Left hindlimb (tissue), 1 donor: ENCODE measurements at regions not wholly inside any gene's neighbourhood (a gene's known extent, or its start where the extent isn't known, plus 50 kb on each side); places are given as distances from the start of the nearest gene placed in this dataset.
"Not testable (repeated sequence)": the region's sequence is repeated elsewhere in the genome, so short reads cannot be mapped to it uniquely, and the experiment has no call there.

Experiments used
- DNase-seq: peaks from one replicate; pipeline ENCODE4 v3.0.0-alpha.2; 2018

DNA sequence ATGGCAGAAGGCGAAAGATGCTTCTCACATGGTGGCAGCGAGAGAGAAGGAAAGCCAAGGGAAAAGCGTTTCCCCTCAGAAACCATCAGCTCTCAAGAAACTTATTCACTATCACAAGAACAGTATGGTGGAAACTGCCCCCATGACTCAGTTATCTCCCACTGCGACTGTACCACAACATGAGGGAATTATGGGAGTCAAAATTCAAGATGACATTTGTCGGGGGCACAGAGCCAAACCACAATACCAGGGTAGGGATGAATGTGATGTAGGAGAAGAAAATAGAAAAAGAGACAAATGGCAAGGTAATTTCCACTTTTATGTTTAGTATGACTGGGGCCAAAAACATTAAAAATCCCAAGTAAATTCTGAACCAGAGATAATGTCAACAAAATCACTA, 216.8 kb downstream of the TRIM36 start:
- DNase-seq = no peak

DNA sequence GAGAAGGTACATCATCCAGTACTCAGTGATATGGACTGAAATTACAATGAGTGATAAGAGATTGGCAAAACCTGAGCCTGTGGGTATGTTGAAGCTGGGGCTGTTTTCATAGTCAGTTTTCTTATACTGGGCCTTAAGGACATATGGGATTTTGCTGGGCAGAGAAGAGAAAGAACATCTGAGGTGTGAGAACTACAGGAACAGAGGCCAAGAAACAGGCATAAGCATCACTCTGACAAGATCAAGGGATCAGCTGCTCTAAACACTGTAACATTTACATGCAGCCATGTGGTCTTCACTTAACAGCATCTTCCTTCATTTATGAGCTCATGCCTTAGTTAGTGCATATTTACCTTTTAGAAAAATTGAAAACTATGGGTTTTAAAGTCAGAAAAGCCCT, 220.0 kb downstream of the TRIM36 start:
- no peak for DNase-seq

DNA sequence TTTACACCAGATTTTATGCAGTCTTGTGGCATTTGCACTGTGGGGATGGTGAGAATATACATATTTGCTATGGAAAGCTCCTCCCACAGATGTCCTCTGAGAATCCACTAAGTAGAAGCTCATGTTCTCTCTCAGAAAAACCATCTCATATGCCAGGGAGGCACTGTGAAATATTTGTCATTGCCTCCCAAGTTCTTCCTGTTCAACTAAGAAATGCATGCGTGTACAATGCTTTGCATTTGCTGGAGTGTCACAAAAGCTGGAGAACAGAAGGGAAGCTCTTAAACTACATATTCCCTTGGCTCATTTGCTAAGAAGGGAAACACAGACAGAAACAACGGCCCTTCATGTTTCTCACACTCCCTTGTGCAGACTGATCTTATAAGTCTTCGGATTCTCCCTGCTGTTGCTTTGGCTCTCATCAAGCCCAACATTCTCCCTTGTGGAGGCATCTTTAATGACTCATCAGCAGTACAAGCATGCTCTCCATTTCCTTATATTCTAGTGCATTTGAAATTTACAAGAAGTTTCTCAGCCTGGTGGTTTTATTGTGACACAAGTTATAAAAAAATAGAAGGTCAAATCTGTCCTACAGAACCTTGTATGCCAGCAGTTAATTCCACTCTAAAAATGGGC, 220.6 kb downstream of the TRIM36 start:
- DNase-seq = no peak

- no peak for DNase-seq
These were observed 221.3 kb downstream of the TRIM36 start for GRCh38 chr5:114948363-114948762.

DNA sequence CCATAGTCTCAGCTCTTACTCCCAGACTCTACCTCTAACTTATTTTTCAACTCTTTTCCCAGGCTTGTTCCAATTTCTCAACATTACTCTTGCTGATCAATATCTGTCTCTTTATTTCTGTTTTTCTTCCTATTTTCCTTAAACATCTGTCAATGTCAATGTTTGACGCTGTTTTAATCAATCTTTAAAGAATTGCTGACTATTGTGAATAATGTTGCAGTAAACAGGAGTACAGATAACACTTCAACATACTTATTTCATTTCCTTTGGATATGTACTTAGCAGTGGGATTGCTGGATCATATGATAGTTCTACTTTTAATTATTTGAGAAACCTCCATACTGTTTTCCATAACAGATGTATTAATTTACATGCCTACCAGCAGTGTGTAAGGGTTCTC, 229.0 kb downstream of the TRIM36 start:
- DNase-seq = no peak

DNA sequence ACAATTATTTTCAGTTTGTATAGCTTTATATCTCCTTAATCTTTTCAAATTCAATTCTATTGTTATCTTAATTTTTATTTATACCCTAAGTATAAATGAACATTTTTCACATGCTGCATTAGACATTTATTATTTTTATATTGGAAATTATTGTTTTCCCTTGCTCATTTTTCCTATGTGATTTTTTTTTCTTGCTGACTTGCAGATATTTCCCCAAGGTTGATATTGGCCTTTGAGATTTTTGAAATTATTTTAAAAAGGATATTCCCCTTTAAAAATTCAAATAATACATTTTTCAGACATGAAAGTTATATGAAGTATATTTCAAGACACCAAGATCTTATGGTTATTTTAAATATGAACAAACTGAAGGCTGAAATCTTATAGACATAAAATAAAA, 234.2 kb downstream of the TRIM36 start:
- no peak for DNase-seq

DNA sequence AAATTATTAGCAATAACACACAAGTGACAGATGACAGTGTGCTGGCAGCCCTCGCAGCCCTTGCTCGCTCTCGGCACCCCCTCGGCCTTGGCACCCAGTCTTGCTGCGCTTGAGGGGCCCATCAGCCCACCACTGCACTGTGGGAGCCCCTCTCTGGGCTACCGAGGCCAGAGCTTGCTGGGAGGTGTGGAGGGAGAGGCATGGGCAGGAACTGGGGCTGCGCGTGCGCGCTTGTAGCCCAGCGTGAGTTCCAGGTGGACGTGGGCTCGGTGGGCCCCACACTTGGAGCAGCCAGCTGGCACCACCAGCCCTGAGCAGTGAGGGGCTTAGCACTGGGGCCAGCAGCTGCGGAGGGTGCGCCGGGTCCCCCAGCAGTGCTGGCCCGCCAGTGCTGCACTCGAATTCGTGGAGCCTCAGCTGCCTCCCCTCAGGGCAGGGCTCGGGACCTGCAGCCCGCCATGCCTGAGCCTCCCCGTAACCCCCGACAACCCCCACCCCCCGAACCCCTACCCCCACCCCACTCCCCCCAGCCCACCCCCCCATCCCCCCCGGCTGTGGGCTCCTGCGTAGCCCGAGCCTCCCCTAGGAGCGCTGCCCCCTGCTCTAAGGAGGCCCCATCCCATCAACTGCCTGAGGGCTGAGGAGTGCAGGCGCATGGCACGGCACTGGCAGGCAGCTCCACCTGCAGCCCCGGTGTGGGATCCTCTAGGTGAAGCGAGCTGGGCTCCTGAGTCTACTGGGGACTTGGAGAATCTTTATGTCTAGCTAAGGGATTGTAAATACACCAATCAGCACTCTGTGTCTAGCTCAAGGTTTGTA, 240.9 kb downstream of the TRIM36 start:
- DNase-seq = no peak

DNA sequence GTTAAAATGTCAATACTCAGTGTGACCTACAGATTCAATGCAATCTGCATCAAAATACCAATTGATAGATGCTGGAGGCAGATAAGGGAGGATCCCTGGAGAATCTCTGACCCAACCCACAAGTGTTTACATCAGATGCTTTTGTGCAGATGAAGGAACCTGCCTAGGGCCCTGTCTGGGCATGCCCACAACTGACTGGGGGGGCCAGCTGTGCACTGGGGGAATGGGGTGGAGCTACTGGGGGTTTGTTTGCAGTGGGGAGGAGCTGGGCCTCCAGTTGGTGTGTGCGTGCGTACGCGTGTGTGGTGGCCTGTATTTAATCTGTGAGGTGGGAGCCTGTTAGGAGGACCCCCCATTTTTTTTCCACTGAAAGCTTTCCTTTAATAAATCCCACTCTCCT, 244.9 kb downstream of the TRIM36 start:
- DNase-seq = no peak

- DNase-seq = no peak
These were observed 257.4 kb downstream of the TRIM36 start for GRCh38 chr5:114912189-114912920.

- no peak for DNase-seq
These were observed 259.0 kb downstream of the TRIM36 start for GRCh38 chr5:114910727-114911126.

DNA sequence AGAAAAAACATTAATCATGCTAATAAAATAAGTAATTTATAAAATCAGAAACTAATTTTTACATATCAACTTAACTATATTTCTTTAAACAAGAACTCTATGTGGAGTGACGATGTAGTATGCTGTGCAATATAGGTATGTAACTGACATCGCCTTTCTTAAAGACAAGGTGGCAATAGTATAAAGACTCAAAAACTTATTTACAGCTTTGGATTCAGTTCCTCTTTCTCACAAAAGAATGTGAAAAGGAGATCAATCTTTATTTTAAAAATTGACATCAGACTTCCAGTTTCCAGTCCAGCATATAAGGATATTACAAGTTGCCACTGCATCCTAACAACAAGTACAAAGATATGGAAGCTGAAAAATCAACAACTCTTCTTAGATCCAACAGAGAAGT, 260.3 kb downstream of the TRIM36 start:
- DNase-seq = no peak

DNA sequence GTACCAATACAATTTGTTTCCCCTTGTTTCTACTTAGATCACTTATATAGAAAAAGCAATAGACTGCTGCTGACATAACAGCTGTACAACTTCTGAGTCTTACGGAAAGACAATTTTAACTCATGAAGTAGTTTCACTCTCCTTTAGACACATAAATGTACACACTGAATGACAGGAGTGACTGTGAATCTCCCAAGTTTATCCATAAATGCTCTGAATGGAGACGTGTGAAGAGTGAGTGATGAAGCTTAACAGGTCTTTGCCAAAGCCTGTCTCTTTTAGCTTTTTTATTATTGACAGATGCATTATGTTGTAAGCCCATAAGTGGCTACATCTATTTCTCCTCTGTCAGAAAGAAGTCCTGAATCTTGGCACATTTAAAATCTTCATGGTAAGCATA, 265.9 kb downstream of the TRIM36 start:
- DNase-seq = no peak

DNA sequence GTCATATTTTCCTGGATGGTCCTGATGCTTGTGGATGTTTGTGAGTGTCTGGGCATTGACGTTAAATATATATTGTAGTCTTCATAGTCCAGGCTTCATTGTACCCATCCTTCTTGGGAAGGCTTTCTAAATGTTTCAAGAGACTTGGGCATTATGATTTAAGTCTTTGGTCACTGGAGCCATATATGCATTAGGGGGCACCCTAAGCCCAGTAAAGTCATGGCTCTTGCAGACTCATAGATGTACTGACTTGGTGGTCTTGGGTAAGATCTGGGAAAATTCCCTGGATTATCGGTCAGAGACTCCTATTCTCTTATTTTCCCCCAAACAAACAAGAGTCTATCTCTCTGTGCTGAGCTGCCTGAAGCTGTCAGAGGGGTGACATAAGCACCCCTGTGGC, 271.1 kb downstream of the TRIM36 start:
- no peak for DNase-seq

DNA sequence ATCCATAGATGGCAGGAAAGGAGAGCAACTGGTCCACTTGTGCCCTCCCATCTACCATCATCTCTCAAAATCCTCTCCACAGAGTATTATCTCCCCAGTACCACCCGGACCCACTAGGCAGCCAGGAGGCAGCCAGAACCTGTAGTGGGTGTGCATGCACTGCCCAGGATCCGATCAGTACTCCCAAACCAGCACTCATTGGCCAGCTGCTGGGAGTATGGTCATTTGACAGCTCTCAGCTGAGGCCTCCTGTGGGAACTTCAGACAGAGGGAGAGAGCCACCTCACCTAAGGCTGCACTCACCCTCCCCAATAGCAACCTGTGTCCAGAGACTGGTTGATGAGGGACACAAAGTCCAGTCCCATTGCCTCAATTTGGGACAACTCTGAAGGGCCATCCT, 286.0 kb downstream of the TRIM36 start:
- no peak for DNase-seq

DNA sequence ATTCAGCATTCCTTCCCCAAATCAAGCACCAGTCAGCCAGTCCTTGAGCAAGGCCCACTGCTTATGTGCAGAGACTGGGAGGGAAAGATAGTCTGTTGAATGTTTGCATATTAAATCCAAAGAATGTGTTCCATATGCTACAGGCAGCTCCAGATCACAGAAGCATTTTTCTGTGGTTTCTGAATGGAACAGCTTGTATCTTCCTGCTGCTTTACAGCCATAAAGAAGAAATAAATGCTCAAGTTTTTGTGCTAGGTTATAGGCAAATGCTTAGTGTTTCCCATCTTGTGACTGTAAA, 310.3 kb downstream of the TRIM36 start:
- DNase-seq = no peak

- DNase-seq = no peak
These were observed 310.9 kb downstream of the TRIM36 start for GRCh38 chr5:114858665-114859437.

DNA sequence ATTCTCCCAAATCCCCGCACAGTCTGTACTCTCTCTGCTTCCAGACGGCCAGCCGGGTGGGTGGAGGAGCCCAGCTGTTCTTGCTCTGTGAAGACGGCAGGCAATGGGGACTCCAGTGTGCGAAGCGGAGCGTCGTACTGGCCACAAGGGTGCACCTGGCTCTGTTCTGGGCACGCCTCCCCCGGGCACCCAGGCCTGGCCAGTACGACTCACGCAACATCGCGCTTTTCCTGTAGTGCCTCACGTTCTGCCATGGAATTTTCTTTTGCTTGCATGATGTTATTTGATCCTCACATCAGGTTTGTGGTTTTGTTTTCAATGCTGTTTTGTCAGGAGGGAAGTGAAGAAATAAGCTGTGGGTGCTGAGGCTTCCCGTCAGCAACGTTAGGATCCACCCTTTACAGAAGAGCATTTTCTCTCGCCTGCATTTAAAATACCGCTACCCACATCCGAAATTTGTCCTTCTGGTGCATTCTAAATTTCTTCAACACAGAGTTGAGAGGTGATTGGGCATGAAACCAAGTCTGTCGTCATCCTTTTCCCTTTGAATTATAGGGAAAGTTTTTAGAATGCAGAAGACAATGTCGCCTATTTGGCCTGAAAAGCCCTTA, 311.7 kb downstream of the TRIM36 start:
- DNase-seq = peak; percentile 44

DNA sequence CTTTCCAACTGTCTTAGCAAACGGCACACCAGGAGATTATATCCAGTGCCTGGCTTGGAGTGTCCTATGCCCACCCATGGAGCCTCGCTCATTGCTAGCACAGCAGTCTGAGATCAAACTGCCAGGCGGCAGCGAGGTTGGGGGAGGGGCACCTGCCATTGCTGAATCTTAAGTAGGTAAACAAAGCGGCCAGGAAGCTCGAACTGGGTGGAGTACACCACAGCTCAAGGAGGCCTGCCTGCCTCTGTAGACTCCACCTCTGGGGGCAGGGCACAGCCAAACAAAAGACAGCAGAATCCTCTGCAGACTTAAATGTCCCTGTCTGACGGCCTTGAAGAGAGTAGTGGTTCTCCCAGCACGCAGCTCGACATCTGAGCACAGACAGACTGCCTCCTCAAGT, 325.0 kb downstream of the TRIM36 start:
- DNase-seq = not testable (repeated sequence)

- DNase-seq = no peak
These were observed 330.3 kb downstream of the TRIM36 start for GRCh38 chr5:114839360-114839759.

DNA sequence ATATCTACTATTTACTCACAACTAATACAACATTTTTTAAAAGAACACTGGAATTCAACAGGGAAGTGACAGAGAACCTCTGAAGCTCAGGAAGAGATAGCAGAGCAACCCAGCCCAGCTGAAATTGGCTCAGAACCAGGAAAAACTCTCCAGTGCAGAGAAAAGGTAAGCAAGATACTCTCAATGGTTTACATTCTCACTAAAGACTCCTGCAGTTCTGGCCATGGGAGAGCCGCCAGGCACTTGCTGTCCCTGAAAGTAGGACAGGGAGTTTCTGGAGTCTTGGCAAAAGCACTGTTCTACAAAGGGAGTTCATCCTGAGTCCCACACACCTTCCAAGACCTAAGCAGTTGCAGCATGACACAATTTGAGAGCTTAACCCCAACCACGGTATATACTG, 330.8 kb downstream of the TRIM36 start:
- no peak for DNase-seq

- DNase-seq = no peak
These were observed 339.6 kb downstream of the TRIM36 start for GRCh38 chr5:114830114-114830513.

- no peak for DNase-seq
These were observed 346.8 kb downstream of the TRIM36 start for GRCh38 chr5:114822863-114823262.

- DNase-seq = no peak
These were observed 347.3 kb downstream of the TRIM36 start for GRCh38 chr5:114822436-114822835.
